ENCODE measurements at regions not wholly inside any gene's neighbourhood (a gene's known extent, or its start where the extent isn't known, plus 50 kb on each side); places are given as distances from the start of the nearest gene placed in this dataset.

DNA sequence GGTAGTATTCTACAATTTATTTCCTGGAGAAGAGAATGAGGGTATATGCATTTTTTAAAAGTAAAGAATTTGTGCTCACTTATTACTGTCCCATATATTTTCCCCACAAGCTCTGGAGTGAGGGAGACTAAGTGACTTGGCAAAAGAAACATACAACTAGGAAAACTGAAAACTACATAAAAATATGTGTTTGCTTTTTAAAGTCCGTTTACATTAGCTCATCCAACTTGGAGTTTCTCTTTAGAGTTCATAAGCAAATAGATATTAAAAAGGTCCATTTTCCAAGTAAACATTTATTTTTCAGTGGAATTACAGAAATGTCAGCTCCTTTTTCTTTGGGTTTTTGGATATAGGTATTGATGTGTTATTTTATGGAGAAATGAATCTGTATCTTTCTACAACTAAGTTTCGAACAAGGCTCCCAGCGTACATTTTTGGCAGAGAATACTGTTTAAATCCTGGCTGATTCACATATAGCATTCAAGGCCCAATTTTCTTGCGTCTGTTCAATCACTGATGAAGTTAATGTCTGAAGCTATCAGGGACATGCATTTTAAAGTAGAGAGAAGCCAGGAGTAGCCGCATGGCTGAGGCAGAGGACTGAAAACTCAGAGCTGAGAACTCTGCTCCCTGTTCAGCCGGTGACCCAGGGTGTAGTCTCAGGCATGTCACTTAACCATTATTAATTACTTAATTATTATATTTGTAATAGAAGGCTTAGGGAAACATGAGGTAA is 729.4 kb downstream of the EFNB2 start:
- Histone ChIP-seq H3K9me3 (ENCODE audit: control insufficient read depth in 1 of 2, low read length in 2 of 2) (no peaks in the 10 kb centered on the region), H3K4me3 (ENCODE audit: low read depth in 1 of 2, low read length in 2 of 2) (peak overlapping the region in 1 of 2 donors; percentile 24), H3K27ac (ENCODE audit: low read length) (no peak overlapping the region), H3K36me3 (ENCODE audit: control insufficient read depth in 1 of 2, insufficient read depth in 2 of 2, low read length in 2 of 2) (no peaks in the 10 kb centered on the region), H3K4me1 (ENCODE audit: control insufficient read depth in 1 of 2, insufficient read depth in 2 of 2, low read length in 2 of 2) (peaks cover 6 to 8% of the 10 kb centered on the region in 2 donors), H3K27me3 (ENCODE audit: low read depth, low read length) (no peaks in the 10 kb centered on the region)

GRCh38 chr13:105804561-105805190 is 730.8 kb downstream of the EFNB2 start:
- Histone ChIP-seq H3K4me3 (ENCODE audit: low read depth in 1 of 2, low read length in 2 of 2) (no peak overlapping the region), H3K4me1 (ENCODE audit: control insufficient read depth in 1 of 2, insufficient read depth in 2 of 2, low read length in 2 of 2) (peaks cover 6 to 8% of the 10 kb centered on the region in 2 donors), H3K27ac (ENCODE audit: low read length) (no peak overlapping the region), H3K9me3 (ENCODE audit: control insufficient read depth in 1 of 2, low read length in 2 of 2) (no peaks in the 10 kb centered on the region), H3K27me3 (ENCODE audit: low read depth, low read length) (no peaks in the 10 kb centered on the region), H3K36me3 (ENCODE audit: control insufficient read depth in 1 of 2, insufficient read depth in 2 of 2, low read length in 2 of 2) (no peaks in the 10 kb centered on the region)

DNA sequence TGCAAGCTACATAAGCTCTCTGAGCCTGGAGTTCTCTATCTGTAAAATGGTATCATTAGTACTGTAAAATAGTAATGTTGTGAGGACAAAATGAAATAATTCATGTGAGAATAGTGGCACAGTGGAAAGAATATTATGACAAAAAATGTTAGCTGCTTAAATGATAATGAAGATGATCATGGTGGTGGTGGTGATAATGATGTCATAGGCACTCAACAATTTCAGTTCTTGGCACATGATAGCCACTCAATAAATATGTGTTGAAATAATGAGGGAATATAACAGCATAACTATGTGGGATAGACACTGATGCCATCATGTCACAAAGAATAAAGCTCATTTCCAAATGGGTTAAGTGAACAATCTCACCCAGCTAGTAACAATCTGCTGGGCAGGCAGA is 736.3 kb downstream of the EFNB2 start:
- Histone ChIP-seq H3K27ac (ENCODE audit: low read length) (no peak overlapping the region), H3K27me3 (ENCODE audit: low read depth, low read length) (no peaks in the 10 kb centered on the region), H3K4me1 (ENCODE audit: control insufficient read depth in 1 of 2, insufficient read depth in 2 of 2, low read length in 2 of 2) (no peaks in the 10 kb centered on the region), H3K9me3 (ENCODE audit: control insufficient read depth in 1 of 2, low read length in 2 of 2) (no peaks in the 10 kb centered on the region), H3K36me3 (ENCODE audit: control insufficient read depth in 1 of 2, insufficient read depth in 2 of 2, low read length in 2 of 2) (no peaks in the 10 kb centered on the region), H3K4me3 (ENCODE audit: low read depth in 1 of 2, low read length in 2 of 2) (no peak overlapping the region)

GRCh38 chr13:105798541-105798940 is 736.9 kb downstream of the EFNB2 start:
- H3K27ac ChIP-seq (ENCODE audit: low read length): no peak overlapping the region
- H3K4me1 ChIP-seq (ENCODE audit: control insufficient read depth in 1 of 2, insufficient read depth in 2 of 2, low read length in 2 of 2): no peaks in the 10 kb centered on the region
- H3K27me3 ChIP-seq (ENCODE audit: low read depth, low read length): no peaks in the 10 kb centered on the region
- no peaks in the 10 kb centered on the region for H3K9me3 ChIP-seq (ENCODE audit: control insufficient read depth in 1 of 2, low read length in 2 of 2)
- no peak overlapping the region for H3K4me3 ChIP-seq (ENCODE audit: low read depth in 1 of 2, low read length in 2 of 2)
- no peaks in the 10 kb centered on the region for H3K36me3 ChIP-seq (ENCODE audit: control insufficient read depth in 1 of 2, insufficient read depth in 2 of 2, low read length in 2 of 2)

- no peaks in the 10 kb centered on the region for H3K9me3 ChIP-seq (ENCODE audit: control insufficient read depth in 1 of 2, low read length in 2 of 2)
- no peaks in the 10 kb centered on the region for H3K4me1 ChIP-seq (ENCODE audit: control insufficient read depth in 1 of 2, insufficient read depth in 2 of 2, low read length in 2 of 2)
- H3K36me3 ChIP-seq (ENCODE audit: control insufficient read depth in 1 of 2, insufficient read depth in 2 of 2, low read length in 2 of 2): no peaks in the 10 kb centered on the region
- H3K27ac ChIP-seq (ENCODE audit: low read length): no peak overlapping the region
- no peak overlapping the region for H3K4me3 ChIP-seq (ENCODE audit: low read depth in 1 of 2, low read length in 2 of 2)
- no peaks in the 10 kb centered on the region for H3K27me3 ChIP-seq (ENCODE audit: low read depth, low read length)
These were observed 739.4 kb downstream of the EFNB2 start for GRCh38 chr13:105796081-105796480.

- Histone ChIP-seq H3K27me3 (ENCODE audit: low read depth, low read length) (no peaks in the 10 kb centered on the region), H3K9me3 (ENCODE audit: control insufficient read depth in 1 of 2, low read length in 2 of 2) (no peaks in the 10 kb centered on the region), H3K36me3 (ENCODE audit: control insufficient read depth in 1 of 2, insufficient read depth in 2 of 2, low read length in 2 of 2) (no peaks in the 10 kb centered on the region), H3K4me1 (ENCODE audit: control insufficient read depth in 1 of 2, insufficient read depth in 2 of 2, low read length in 2 of 2) (no peaks in the 10 kb centered on the region), H3K4me3 (ENCODE audit: low read depth in 1 of 2, low read length in 2 of 2) (no peak overlapping the region), H3K27ac (ENCODE audit: low read length) (no peak overlapping the region)
These were observed 744.5 kb downstream of the EFNB2 start for GRCh38 chr13:105790923-105791322.

DNA sequence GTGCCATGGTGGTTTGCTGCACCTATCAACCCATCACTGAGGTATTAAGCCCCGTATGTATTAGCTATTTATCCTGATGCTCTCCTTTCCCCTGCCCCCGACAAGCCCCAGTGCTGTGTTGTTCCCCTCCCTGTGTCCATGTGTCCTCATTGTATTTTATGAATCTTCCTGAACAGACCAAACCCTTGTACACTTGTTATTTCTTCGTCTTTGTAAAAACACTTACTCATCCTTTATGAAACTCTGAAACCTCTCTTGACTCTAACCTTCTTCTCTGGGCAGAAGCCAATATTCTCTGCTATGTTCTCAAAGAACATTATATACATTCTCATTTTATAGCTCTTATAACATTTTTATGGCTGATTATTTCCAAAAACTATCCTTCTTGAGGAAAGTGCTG is 746.9 kb downstream of the EFNB2 start:
- Histone ChIP-seq H3K36me3 (ENCODE audit: control insufficient read depth in 1 of 2, insufficient read depth in 2 of 2, low read length in 2 of 2) (no peaks in the 10 kb centered on the region), H3K4me3 (ENCODE audit: low read depth in 1 of 2, low read length in 2 of 2) (no peak overlapping the region), H3K27me3 (ENCODE audit: low read depth, low read length) (no peaks in the 10 kb centered on the region), H3K4me1 (ENCODE audit: control insufficient read depth in 1 of 2, insufficient read depth in 2 of 2, low read length in 2 of 2) (no peaks in the 10 kb centered on the region), H3K9me3 (ENCODE audit: control insufficient read depth in 1 of 2, low read length in 2 of 2) (no peaks in the 10 kb centered on the region), H3K27ac (ENCODE audit: low read length) (no peak overlapping the region)

DNA sequence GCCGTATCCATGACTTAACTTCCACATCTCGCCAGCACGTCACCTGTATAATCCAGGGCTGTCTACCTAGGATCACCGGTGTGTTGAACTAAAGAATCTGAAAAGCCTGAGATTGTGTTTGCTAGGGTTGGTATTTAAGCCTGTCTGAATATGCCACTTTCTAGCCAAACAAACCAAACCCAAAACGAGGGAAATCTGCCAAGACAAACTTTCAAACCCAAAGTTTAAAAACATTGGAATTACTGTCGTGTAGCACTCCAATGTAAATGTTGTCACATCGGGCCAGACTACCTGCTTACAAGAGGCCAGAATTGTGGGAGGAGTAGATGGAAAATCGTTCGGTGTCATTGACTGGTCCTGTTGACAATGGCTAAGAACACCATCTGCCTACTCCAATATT is 747.8 kb downstream of the EFNB2 start:
- H3K36me3 ChIP-seq (ENCODE audit: control insufficient read depth in 1 of 2, insufficient read depth in 2 of 2, low read length in 2 of 2): no peaks in the 10 kb centered on the region
- no peaks in the 10 kb centered on the region for H3K27me3 ChIP-seq (ENCODE audit: low read depth, low read length)
- no peak overlapping the region for H3K4me3 ChIP-seq (ENCODE audit: low read depth in 1 of 2, low read length in 2 of 2)
- no peaks in the 10 kb centered on the region for H3K4me1 ChIP-seq (ENCODE audit: control insufficient read depth in 1 of 2, insufficient read depth in 2 of 2, low read length in 2 of 2)
- no peak overlapping the region for H3K27ac ChIP-seq (ENCODE audit: low read length)
- no peaks in the 10 kb centered on the region for H3K9me3 ChIP-seq (ENCODE audit: control insufficient read depth in 1 of 2, low read length in 2 of 2)

DNA sequence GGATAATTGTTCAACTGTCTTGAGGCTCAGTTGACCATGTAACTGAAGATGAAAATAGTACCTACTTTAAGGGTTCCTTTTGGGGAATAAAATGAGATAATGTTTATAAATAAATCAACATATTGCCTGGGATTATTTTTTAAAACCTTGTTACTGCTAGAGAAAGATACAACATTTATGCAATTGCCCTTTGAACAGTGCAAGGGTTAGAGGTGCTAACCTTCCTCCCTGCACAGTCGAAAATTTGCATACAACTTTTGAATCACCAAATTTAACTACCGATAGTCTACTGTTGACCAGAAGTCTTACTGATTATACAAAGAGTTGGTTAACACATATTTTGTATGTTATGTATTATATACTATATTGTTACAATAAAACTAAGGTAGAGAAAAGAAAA is 750.0 kb downstream of the EFNB2 start:
- Histone ChIP-seq H3K4me3 (ENCODE audit: low read depth in 1 of 2, low read length in 2 of 2) (no peak overlapping the region), H3K9me3 (ENCODE audit: control insufficient read depth in 1 of 2, low read length in 2 of 2) (no peaks in the 10 kb centered on the region), H3K36me3 (ENCODE audit: control insufficient read depth in 1 of 2, insufficient read depth in 2 of 2, low read length in 2 of 2) (no peaks in the 10 kb centered on the region), H3K27ac (ENCODE audit: low read length) (no peak overlapping the region), H3K27me3 (ENCODE audit: low read depth, low read length) (no peaks in the 10 kb centered on the region), H3K4me1 (ENCODE audit: control insufficient read depth in 1 of 2, insufficient read depth in 2 of 2, low read length in 2 of 2) (no peaks in the 10 kb centered on the region)

DNA sequence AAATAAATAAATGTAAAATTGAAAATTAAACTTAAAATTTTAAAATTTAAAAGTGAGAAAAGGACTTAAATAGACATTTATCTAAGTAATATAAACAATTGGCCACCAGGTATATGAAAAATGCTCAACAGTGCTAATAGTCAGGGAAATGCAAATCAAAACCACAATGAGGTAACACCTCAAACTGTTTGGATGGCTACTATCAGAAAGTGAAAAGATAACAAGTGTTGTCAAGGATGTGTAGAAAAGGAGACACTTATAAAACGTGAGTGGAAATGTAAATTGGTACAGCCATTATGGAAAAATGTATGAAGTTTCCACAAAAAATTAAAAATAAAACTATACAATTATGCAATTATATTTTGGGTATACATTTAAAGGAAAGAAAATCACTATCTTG is 752.2 kb downstream of the EFNB2 start:
- Histone ChIP-seq H3K4me1 (ENCODE audit: control insufficient read depth in 1 of 2, insufficient read depth in 2 of 2, low read length in 2 of 2) (no peaks in the 10 kb centered on the region), H3K4me3 (ENCODE audit: low read depth in 1 of 2, low read length in 2 of 2) (no peak overlapping the region)

DNA sequence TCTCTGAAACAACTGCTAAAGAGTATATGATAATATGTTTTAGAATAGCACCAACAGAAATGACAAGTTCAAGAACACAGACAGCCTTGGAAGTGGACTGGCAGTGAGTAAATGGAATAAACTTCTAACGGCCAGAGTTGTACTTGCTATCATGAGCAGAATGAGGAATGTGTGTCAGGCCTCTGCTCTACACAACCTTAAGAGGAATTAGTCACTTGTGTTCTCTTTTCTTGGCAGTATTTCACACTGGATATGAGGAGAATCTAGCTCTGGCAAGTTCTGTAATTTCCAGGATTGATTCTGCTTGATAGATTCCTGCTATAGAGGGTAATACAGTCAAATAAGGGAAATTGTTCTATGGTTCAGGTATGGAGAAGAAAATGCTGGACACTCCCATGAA is 757.3 kb downstream of the EFNB2 start:
- H3K27me3 ChIP-seq (ENCODE audit: low read depth, low read length): no peaks in the 10 kb centered on the region
- no peak overlapping the region for H3K27ac ChIP-seq (ENCODE audit: low read length)
- H3K4me3 ChIP-seq (ENCODE audit: low read depth in 1 of 2, low read length in 2 of 2): no peak overlapping the region
- H3K9me3 ChIP-seq (ENCODE audit: control insufficient read depth in 1 of 2, low read length in 2 of 2): no peaks in the 10 kb centered on the region
- no peaks in the 10 kb centered on the region for H3K36me3 ChIP-seq (ENCODE audit: control insufficient read depth in 1 of 2, insufficient read depth in 2 of 2, low read length in 2 of 2)
- H3K4me1 ChIP-seq (ENCODE audit: control insufficient read depth in 1 of 2, insufficient read depth in 2 of 2, low read length in 2 of 2): no peaks in the 10 kb centered on the region

More for the DNA sequence above, 752.2 kb downstream of the EFNB2 start:
- Histone ChIP-seq H3K27ac (ENCODE audit: low read length) (no peak overlapping the region), H3K27me3 (ENCODE audit: low read depth, low read length) (no peaks in the 10 kb centered on the region), H3K36me3 (ENCODE audit: control insufficient read depth in 1 of 2, insufficient read depth in 2 of 2, low read length in 2 of 2) (no peaks in the 10 kb centered on the region), H3K9me3 (ENCODE audit: control insufficient read depth in 1 of 2, low read length in 2 of 2) (no peaks in the 10 kb centered on the region)
